ENCODE measurements at regions not wholly inside any gene's neighbourhood (a gene's known extent, or its start where the extent isn't known, plus 50 kb on each side); places are given as distances from the start of the nearest gene placed in this dataset.

GRCh38 chr2:125961739-125962138 is 694.2 kb upstream of the GYPC start:
- TF ChIP-seq, protein P1, sequence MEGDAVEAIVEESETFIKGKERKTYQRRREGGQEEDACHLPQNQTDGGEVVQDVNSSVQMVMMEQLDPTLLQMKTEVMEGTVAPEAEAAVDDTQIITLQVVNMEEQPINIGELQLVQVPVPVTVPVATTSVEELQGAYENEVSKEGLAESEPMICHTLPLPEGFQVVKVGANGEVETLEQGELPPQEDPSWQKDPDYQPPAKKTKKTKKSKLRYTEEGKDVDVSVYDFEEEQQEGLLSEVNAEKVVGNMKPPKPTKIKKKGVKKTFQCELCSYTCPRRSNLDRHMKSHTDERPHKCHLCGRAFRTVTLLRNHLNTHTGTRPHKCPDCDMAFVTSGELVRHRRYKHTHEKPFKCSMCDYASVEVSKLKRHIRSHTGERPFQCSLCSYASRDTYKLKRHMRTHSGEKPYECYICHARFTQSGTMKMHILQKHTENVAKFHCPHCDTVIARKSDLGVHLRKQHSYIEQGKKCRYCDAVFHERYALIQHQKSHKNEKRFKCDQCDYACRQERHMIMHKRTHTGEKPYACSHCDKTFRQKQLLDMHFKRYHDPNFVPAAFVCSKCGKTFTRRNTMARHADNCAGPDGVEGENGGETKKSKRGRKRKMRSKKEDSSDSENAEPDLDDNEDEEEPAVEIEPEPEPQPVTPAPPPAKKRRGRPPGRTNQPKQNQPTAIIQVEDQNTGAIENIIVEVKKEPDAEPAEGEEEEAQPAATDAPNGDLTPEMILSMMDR (IDR thresholded peaks at IDR 0.05) = no peak
- TF ChIP-seq POLR2A (IDR thresholded peaks at IDR 0.05) = no peak
